AG04449 (cell line): ENCODE measurements at regions not wholly inside any gene's neighbourhood (a gene's known extent, or its start where the extent isn't known, plus 50 kb on each side); places are given as distances from the start of the nearest gene placed in this dataset.
"Not testable (repeated sequence)": the region's sequence is repeated elsewhere in the genome, so short reads cannot be mapped to it uniquely, and the experiment has no call there.

Experiments
- CTCF ChIA-PET: fragments of 350-600 bp; formaldehyde crosslinking; extraction: SDS; loops from one replicate; lab custom pipeline; 2021; ENCODE audit warnings: antibody characterized with exemption; lab: Yijun Ruan, JAX
- POLR2A ChIA-PET: fragments of 400-600, 350-600 bp; formaldehyde crosslinking; extraction: SDS; loops from one replicate; lab custom pipeline; 2020; ENCODE audit warnings: antibody characterized with exemption, inconsistent platforms; lab: Yijun Ruan, JAX
- DNase-seq: peaks from one replicate; pipeline ENCODE4 v3.0.0-alpha.2; 2010; ENCODE audit warnings: low read depth, low spot score
- H3K4me3 ChIP-seq: 2 replicates; pipeline ENCODE4 v1.5.1; 2011; ENCODE audit warnings: low read depth, mild to moderate bottlenecking, control low read depth, low read length
- TF ChIP-seq, protein P1 (sequence below): IDR thresholded peaks from one replicate; pipeline ENCODE4 v1.5.1; 2011; ENCODE audit warnings: mild to moderate bottlenecking, moderate library complexity, low read length, control low read depth, inconsistent platforms; ENCODE audit not compliant: insufficient read depth; ENCODE audit errors: missing control alignments

DNA sequence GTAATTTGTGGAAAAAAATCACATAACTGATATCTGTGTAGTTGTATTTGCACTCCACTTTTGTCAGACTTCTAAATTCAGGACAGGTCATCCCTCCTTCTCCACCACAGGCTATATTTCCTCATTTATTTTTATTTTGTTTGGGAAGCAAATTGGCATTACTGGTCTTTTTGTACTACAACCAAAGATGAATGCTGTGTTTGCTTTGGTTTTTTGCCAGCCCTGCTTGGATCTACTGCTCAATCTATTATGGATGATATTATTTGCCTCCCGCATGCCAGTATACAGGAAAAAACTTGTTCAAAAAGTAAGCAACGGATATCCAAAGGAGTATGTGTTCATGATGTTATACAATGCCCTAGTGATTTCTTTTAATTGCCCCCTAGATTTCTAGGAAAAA is 948.8 kb downstream of the TRHDE start:
- ChIA-PET POLR2A (no interaction called here), CTCF (no interaction called here)
- no peak overlapping the region for H3K4me3 ChIP-seq
- TF ChIP-seq, protein P1, sequence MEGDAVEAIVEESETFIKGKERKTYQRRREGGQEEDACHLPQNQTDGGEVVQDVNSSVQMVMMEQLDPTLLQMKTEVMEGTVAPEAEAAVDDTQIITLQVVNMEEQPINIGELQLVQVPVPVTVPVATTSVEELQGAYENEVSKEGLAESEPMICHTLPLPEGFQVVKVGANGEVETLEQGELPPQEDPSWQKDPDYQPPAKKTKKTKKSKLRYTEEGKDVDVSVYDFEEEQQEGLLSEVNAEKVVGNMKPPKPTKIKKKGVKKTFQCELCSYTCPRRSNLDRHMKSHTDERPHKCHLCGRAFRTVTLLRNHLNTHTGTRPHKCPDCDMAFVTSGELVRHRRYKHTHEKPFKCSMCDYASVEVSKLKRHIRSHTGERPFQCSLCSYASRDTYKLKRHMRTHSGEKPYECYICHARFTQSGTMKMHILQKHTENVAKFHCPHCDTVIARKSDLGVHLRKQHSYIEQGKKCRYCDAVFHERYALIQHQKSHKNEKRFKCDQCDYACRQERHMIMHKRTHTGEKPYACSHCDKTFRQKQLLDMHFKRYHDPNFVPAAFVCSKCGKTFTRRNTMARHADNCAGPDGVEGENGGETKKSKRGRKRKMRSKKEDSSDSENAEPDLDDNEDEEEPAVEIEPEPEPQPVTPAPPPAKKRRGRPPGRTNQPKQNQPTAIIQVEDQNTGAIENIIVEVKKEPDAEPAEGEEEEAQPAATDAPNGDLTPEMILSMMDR, result no peak
- no peak for DNase-seq

- no peak overlapping the region for H3K4me3 ChIP-seq
- ChIA-PET POLR2A (no interaction called here), CTCF (no interaction called here)
- DNase-seq, result no peak
- TF ChIP-seq, protein P1, result no peak
Measured at GRCh38 chr12:73221398-73221797, 949.2 kb downstream of the TRHDE start.

DNA sequence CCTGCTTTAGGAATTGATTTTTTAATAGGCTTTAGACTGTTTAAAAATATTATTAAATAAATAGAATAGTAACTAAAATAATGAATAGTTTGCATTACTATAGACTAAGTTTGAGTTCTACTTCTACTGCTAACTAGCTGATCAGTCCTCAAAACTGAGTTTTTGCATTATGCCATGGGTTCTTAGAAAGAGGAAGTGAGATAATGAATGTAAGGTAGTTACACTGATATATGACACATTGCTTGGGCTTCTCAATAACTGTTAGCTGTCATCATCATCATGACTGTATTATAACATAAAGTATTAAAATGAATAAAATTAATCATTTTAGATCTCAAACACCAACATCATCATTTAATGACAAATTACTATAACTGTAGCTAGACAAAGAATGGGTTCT is 949.7 kb downstream of the TRHDE start:
- H3K4me3 ChIP-seq, result no peak overlapping the region
- CTCF ChIA-PET, result no interaction called here
- POLR2A ChIA-PET, result no interaction called here
- TF ChIP-seq, protein P1, result no peak
- no peak for DNase-seq

- TF ChIP-seq, protein P1, result no peak
- no peak overlapping the region for H3K4me3 ChIP-seq
- DNase-seq, result no peak
- POLR2A ChIA-PET, result no interaction called here
- CTCF ChIA-PET, result no interaction called here
Measured at GRCh38 chr12:73225371-73225937, 953.3 kb downstream of the TRHDE start.

DNA sequence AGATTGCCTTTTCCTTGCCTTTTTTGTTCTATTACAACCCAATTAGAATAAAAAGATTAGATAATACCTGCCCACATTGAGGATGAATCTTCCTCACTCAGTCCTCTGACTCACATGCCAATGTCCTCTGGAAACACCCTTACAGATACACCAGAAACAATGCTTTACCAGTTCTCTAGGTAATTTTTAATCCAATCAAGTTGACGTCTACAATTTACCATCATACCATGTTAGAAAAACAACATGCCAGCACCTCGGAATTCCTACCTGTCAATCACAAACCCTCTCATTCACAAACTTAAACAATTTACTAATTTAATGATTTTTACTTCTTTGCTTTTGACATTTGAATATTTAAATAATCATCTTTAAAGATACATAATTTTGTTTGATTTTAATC is 953.8 kb downstream of the TRHDE start:
- ChIA-PET CTCF (no interaction called here), POLR2A (no interaction called here)
- no peak overlapping the region for H3K4me3 ChIP-seq
- TF ChIP-seq, protein P1, result no peak
- DNase-seq, result no peak

DNA sequence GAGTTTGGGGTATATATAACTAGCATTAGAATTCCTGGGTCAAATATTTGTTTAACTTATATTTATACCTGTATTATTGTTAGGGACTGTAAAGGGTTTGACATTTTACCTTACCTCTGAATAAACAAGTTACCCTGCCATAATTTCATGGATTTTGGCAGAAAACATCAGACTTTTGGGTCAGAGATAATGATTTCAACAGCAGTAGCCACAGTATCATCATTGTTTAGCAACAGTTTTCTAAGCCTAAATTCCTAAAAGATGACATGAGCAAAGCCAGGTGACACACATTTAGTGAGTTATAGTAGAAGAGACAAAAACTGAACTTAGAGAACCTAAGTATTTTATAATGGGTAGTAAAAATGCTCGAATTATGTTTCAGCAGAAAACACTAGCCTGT is 954.4 kb downstream of the TRHDE start:
- no peak for DNase-seq
- H3K4me3 ChIP-seq, result no peak overlapping the region
- POLR2A ChIA-PET, result no interaction called here
- TF ChIP-seq, protein P1, result no peak
- CTCF ChIA-PET, result no interaction called here

- H3K4me3 ChIP-seq, DNase-seq, CTCF ChIA-PET, POLR2A ChIA-PET: not testable (repeated sequence)
Measured at GRCh38 chr12:73228828-73229227, 956.7 kb downstream of the TRHDE start.
